Adrenal gland (tissue), 9 donors: ENCODE measurements at regions not wholly inside any gene's neighbourhood (a gene's known extent, or its start where the extent isn't known, plus 50 kb on each side); places are given as distances from the start of the nearest gene placed in this dataset.
A peak's percentile ranks its signal among the peaks of the same experiment; 100 is the strongest.

Source experiments
- DNase-seq, 7 donors: peaks; one replicate each; pipeline ENCODE4 v3.0.0-alpha.2; 2019 to 2020
- H3K27ac ChIP-seq, 5 donors: fragments of 200-600 bp; sonication (generic) in 4 of 5; 1 replicate in 3 of 5; 2 replicates in 2 of 5; pipeline versions ENCODE4 v1.5.1 to v1.8.0; 2016 to 2020; ENCODE audit warnings: mild to moderate bottlenecking in 1 of 5
- H3K27me3 ChIP-seq: fragments of 200-600 bp; 2 replicates; pipeline ENCODE4 v1.8.0; 2021
- H3K36me3 ChIP-seq, 2 donors: fragments of 200-600 bp; replicated peaks in 1 of 2; 1 replicate in 1 of 2; 2 replicates in 1 of 2; pipeline versions ENCODE4 v1.5.1 to v1.8.0; 2018 to 2022
- H3K4me1 ChIP-seq, 2 donors: fragments of 200-600 bp; replicated peaks in 1 of 2; 1 replicate in 1 of 2; 2 replicates in 1 of 2; pipeline versions ENCODE4 v1.5.1 to v1.8.0; 2018 to 2021
- H3K4me3 ChIP-seq, 4 donors: fragments of 200-600 bp; sonication (generic) in 3 of 4; one replicate each; pipeline ENCODE4 v1.5.1; 2016 to 2018
- H3K9me3 ChIP-seq, 3 donors: fragments of 200-600 bp; sonication (generic) in 1 of 3; replicated peaks in 1 of 3; 1 replicate in 2 of 3; 2 replicates in 1 of 3; pipeline versions ENCODE4 v1.5.1 to v1.8.0; 2016 to 2021
- POLR2A ChIP-seq, 2 donors: fragments of 450-650 bp; IDR thresholded peaks; one replicate each; pipeline ENCODE4 v1.6.1; 2017; ENCODE audit warnings: antibody characterized with exemption in 2 of 2, mild to moderate bottlenecking in 2 of 2, moderate library complexity in 1 of 2
- WGBS, 4 donors: extraction: QIAGEN DNeasy Blood & Tissue Kit in 2 of 4; methylation state at CpG; one replicate each; pipeline versions ENCODE4 v1.1.5 to v1.1.7; 2013 to 2017; 5-methylcytosine and 5-hydroxymethylcytosine counted together
- intact Hi-C, 2 donors: fragments of 100-400 bp; cut with DNase I; formaldehyde crosslinking; loops; one replicate each; pipeline versions ENCODE4 v1.14.1 to v1.15.0; 2022 to 2023
- TF ChIP-seq, protein P1 (sequence below), 6 experiments: fragments of 450-650 bp in 4 of 6; fragments of 200-600 bp in 2 of 6; sonication (generic) in 1 of 6; IDR thresholded peaks; 1 replicate in 5 of 6; 2 replicates in 1 of 6; pipeline versions ENCODE4 v1.5.1 to v1.8.0; 2016 to 2021; ENCODE audit warnings: antibody characterized with exemption in 6 of 6, mild to moderate bottlenecking in 2 of 6, moderate library complexity in 1 of 6
- donor health status: healthy with polysubstance abuse.
- donor health status: Bipolar disorder and iron deficiency.
- donor health status: DM: yes; HTN: yes; CAD: no.
- donor health status: DM: no; HTN: no; CAD: no.
- donor health status: DM: no; HTN: no; CAD: no.

DNA sequence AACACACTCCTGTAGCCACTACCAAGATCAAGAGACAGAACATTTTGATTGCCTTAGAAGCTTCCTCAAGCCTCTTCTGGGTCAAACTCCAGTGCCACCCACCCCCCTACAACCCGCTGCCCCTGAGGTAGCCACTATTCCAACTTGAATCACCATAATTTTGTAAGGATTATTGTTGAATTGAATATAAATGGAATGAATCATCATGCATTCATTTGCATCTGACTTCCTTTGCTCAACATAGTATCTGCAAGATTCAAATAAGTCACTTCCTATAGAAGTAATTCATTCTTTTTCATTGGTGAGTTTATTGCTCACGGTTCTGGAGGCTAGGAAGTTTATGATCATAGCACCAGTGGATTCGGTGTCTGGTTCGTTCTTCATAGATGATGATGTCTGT lies 364.2 kb downstream of the SLITRK2 start:
- no peak for DNase-seq
- no peak overlapping the region for H3K27ac ChIP-seq
- intact Hi-C loops, result no loop called here
- H3K4me1 ChIP-seq, result no peaks in the 10 kb centered on the region
- no peaks in the 10 kb centered on the region for H3K27me3 ChIP-seq
- 67 to 89% (median 78%) methylated on average over 4 of the region's 4 CpGs for WGBS, 4 donors
- no peak overlapping the region for H3K4me3 ChIP-seq
- TF ChIP-seq, protein P1, sequence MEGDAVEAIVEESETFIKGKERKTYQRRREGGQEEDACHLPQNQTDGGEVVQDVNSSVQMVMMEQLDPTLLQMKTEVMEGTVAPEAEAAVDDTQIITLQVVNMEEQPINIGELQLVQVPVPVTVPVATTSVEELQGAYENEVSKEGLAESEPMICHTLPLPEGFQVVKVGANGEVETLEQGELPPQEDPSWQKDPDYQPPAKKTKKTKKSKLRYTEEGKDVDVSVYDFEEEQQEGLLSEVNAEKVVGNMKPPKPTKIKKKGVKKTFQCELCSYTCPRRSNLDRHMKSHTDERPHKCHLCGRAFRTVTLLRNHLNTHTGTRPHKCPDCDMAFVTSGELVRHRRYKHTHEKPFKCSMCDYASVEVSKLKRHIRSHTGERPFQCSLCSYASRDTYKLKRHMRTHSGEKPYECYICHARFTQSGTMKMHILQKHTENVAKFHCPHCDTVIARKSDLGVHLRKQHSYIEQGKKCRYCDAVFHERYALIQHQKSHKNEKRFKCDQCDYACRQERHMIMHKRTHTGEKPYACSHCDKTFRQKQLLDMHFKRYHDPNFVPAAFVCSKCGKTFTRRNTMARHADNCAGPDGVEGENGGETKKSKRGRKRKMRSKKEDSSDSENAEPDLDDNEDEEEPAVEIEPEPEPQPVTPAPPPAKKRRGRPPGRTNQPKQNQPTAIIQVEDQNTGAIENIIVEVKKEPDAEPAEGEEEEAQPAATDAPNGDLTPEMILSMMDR (IDR thresholded peaks at IDR 0.05), result no peak
- no peak for TF ChIP-seq POLR2A (IDR thresholded peaks at IDR 0.05)
- no peaks in the 10 kb centered on the region for H3K36me3 ChIP-seq
- H3K9me3 ChIP-seq, result no peaks in the 10 kb centered on the region

DNA sequence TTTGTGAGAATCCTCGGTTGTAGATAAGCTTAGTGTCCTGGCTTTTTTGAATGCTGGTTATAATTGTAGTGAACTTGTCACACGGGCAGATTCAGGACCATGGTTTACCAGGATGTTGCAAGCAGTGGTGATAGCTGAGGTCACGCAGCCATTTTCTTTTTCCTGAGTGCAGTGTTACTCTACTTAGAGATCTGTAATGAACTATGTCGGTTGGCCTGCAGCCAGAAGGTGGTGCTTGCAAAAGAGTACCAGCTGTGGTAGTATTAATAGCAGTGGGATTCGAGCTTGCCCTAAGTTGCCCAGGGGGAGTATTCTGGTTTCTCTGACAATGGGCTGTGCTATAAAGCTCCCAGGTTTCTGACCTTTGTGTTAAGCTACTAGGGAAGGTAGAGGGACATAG lies 368.9 kb downstream of the SLITRK2 start:
- H3K4me1 ChIP-seq, result no peaks in the 10 kb centered on the region
- H3K27me3 ChIP-seq, result no peaks in the 10 kb centered on the region
- no peaks in the 10 kb centered on the region for H3K36me3 ChIP-seq
- intact Hi-C loops, result no loop called here
- TF ChIP-seq, protein P1 (IDR thresholded peaks at IDR 0.05), result no peak
- TF ChIP-seq POLR2A (IDR thresholded peaks at IDR 0.05), result no peak
- DNase-seq, result peak in 2 of 7 donors; percentile 1 to 42
- no peaks in the 10 kb centered on the region for H3K9me3 ChIP-seq
- H3K4me3 ChIP-seq, result no peak overlapping the region
- 0 to 78% (median 67%) methylated on average over 1 to 5 of the region's 5 CpGs for WGBS, 4 donors
- no peak overlapping the region for H3K27ac ChIP-seq

DNA sequence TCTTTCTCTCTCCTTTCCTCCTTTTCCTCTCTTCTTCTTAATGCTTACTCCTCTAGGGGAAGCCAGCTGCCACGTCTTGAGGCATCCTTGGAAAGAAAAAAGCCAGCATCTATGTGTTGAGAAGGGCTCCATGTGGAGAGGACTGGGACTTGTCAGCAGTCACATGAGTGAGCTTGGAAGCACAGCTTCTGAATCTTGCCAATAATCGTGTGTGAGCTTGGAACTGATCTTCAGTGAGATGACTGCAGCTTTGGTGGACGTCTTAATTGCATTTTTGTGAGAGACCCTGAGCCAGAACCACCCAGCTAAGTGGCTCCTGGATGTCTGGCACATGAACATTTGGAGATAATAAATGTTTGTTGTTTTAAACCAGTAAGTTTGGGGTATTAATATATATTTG lies 371.7 kb downstream of the SLITRK2 start:
- Histone ChIP-seq H3K27ac (no peak overlapping the region), H3K4me1 (no peaks in the 10 kb centered on the region), H3K9me3 (no peaks in the 10 kb centered on the region), H3K27me3 (no peaks in the 10 kb centered on the region), H3K4me3 (no peak overlapping the region), H3K36me3 (no peaks in the 10 kb centered on the region)
- DNase-seq, result no peak
- 23 to 49% (median 35%) methylated on average over 3 of the region's 3 CpGs for WGBS, 4 donors
- intact Hi-C loops, result no loop called here
- no peak for TF ChIP-seq POLR2A (IDR thresholded peaks at IDR 0.05)
- TF ChIP-seq, protein P1 (IDR thresholded peaks at IDR 0.05), result no peak

DNA sequence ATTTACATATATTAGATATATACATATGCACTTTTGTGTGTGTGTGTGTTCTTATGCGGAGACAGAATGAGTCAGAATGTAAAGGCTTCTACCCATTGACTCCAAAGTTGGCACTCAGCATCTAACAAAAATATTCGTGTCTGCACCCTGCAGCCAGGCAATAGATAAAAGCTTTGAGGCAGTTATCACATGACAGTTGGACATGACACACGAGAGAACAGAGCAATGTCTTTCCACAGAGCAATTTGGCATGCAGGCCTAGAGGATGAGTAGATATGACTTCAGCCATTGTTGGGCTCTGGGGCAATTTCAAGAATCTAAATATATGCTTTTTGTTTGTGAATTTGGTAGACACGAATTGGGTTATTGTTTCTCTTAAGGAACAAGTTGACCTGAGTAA lies 391.2 kb downstream of the SLITRK2 start:
- intact Hi-C loops, result no loop called here
- H3K4me3 ChIP-seq, result no peak overlapping the region
- 47 to 69% (median 63%) methylated on average over 3 to 4 of the region's 4 CpGs for WGBS, 4 donors
- H3K27ac ChIP-seq, result no peak overlapping the region
- no peak for TF ChIP-seq POLR2A (IDR thresholded peaks at IDR 0.05)
- TF ChIP-seq, protein P1 (IDR thresholded peaks at IDR 0.05), result no peak
- no peaks in the 10 kb centered on the region for H3K27me3 ChIP-seq
- no peaks in the 10 kb centered on the region for H3K4me1 ChIP-seq
- H3K9me3 ChIP-seq, result no peaks in the 10 kb centered on the region
- no peaks in the 10 kb centered on the region for H3K36me3 ChIP-seq
- no peak for DNase-seq
